ENCODE measurements at regions not wholly inside any gene's neighbourhood (a gene's known extent, or its start where the extent isn't known, plus 50 kb on each side); places are given as distances from the start of the nearest gene placed in this dataset.

- H3K4me3 ChIP-seq (ENCODE audit: severe bottlenecking) = no peak overlapping the region
- DNase-seq (ENCODE audit: low spot score) (no peak), ATAC-seq (ENCODE audit: low read depth) (no peak)
- no peaks in the 10 kb centered on the region for H3K4me1 ChIP-seq (ENCODE audit: insufficient read depth, poor library complexity, severe bottlenecking)
- H3K27ac ChIP-seq (ENCODE audit: poor library complexity, severe bottlenecking) = no peak overlapping the region
- TF ChIP-seq CTCF (IDR thresholded peaks at IDR 0.05; ENCODE audit: poor library complexity, severe bottlenecking) = no peak
- H3K9me3 ChIP-seq (ENCODE audit: severe bottlenecking) = no peaks in the 10 kb centered on the region
- H3K36me3 ChIP-seq (ENCODE audit: low read depth) = no peaks in the 10 kb centered on the region
- no peaks in the 10 kb centered on the region for H3K27me3 ChIP-seq (ENCODE audit: insufficient read depth, poor library complexity, severe bottlenecking)
Observed at GRCh38 chr14:61226015-61226654, 55.0 kb downstream of the TMEM30B start.

- no peaks in the 10 kb centered on the region for H3K27me3 ChIP-seq (ENCODE audit: insufficient read depth, poor library complexity, severe bottlenecking)
- H3K36me3 ChIP-seq (ENCODE audit: low read depth) = no peaks in the 10 kb centered on the region
- ATAC-seq (ENCODE audit: low read depth) (no peak), DNase-seq (ENCODE audit: low spot score) (no peak)
- H3K27ac ChIP-seq (ENCODE audit: poor library complexity, severe bottlenecking) = no peak overlapping the region
- TF ChIP-seq CTCF (IDR thresholded peaks at IDR 0.05; ENCODE audit: poor library complexity, severe bottlenecking) = no peak
- no peaks in the 10 kb centered on the region for H3K4me1 ChIP-seq (ENCODE audit: insufficient read depth, poor library complexity, severe bottlenecking)
- no peaks in the 10 kb centered on the region for H3K9me3 ChIP-seq (ENCODE audit: severe bottlenecking)
- H3K4me3 ChIP-seq (ENCODE audit: severe bottlenecking) = no peak overlapping the region
Observed at GRCh38 chr14:61225344-61225743, 55.8 kb downstream of the TMEM30B start.

- Histone ChIP-seq H3K27me3 (ENCODE audit: insufficient read depth, poor library complexity, severe bottlenecking) (no peaks in the 10 kb centered on the region), H3K36me3 (ENCODE audit: low read depth) (no peaks in the 10 kb centered on the region), H3K4me3 (ENCODE audit: severe bottlenecking) (no peak overlapping the region), H3K9me3 (ENCODE audit: severe bottlenecking) (no peaks in the 10 kb centered on the region), H3K27ac (ENCODE audit: poor library complexity, severe bottlenecking) (no peak overlapping the region), H3K4me1 (ENCODE audit: insufficient read depth, poor library complexity, severe bottlenecking) (no peaks in the 10 kb centered on the region)
- no peak for TF ChIP-seq CTCF (IDR thresholded peaks at IDR 0.05; ENCODE audit: poor library complexity, severe bottlenecking)
- DNase-seq (ENCODE audit: low spot score) = no peak
- ATAC-seq (ENCODE audit: low read depth) = no peak
Observed at GRCh38 chr14:61223552-61223951, 57.6 kb downstream of the TMEM30B start.

GRCh38 chr14:61222388-61222787 lies 58.8 kb downstream of the TMEM30B start:
- Histone ChIP-seq H3K27me3 (ENCODE audit: insufficient read depth, poor library complexity, severe bottlenecking) (no peaks in the 10 kb centered on the region), H3K36me3 (ENCODE audit: low read depth) (no peaks in the 10 kb centered on the region), H3K4me1 (ENCODE audit: insufficient read depth, poor library complexity, severe bottlenecking) (no peaks in the 10 kb centered on the region), H3K9me3 (ENCODE audit: severe bottlenecking) (no peaks in the 10 kb centered on the region), H3K27ac (ENCODE audit: poor library complexity, severe bottlenecking) (no peak overlapping the region), H3K4me3 (ENCODE audit: severe bottlenecking) (no peak overlapping the region)
- ATAC-seq (ENCODE audit: low read depth) = no peak
- no peak for DNase-seq (ENCODE audit: low spot score)
- TF ChIP-seq CTCF (IDR thresholded peaks at IDR 0.05; ENCODE audit: poor library complexity, severe bottlenecking) = no peak

GRCh38 chr14:61221906-61222305 lies 59.2 kb downstream of the TMEM30B start:
- ATAC-seq (ENCODE audit: low read depth) = no peak

More at GRCh38 chr14:61221906-61222305, 59.2 kb downstream of the TMEM30B start:
- no peak overlapping the region for H3K27ac ChIP-seq (ENCODE audit: poor library complexity, severe bottlenecking)
- H3K4me1 ChIP-seq (ENCODE audit: insufficient read depth, poor library complexity, severe bottlenecking) = no peaks in the 10 kb centered on the region
- H3K36me3 ChIP-seq (ENCODE audit: low read depth) = no peaks in the 10 kb centered on the region
- TF ChIP-seq CTCF (IDR thresholded peaks at IDR 0.05; ENCODE audit: poor library complexity, severe bottlenecking) = no peak
- no peaks in the 10 kb centered on the region for H3K27me3 ChIP-seq (ENCODE audit: insufficient read depth, poor library complexity, severe bottlenecking)
- DNase-seq (ENCODE audit: low spot score) = no peak
- H3K9me3 ChIP-seq (ENCODE audit: severe bottlenecking) = no peaks in the 10 kb centered on the region
- no peak overlapping the region for H3K4me3 ChIP-seq (ENCODE audit: severe bottlenecking)

Measured in RWPE2 (cell line).